Gastroesophageal sphincter (tissue), 3 donors: ENCODE measurements at regions not wholly inside any gene's neighbourhood (a gene's known extent, or its start where the extent isn't known, plus 50 kb on each side); places are given as distances from the start of the nearest gene placed in this dataset.

Experiments
- CTCF ChIP-seq, 4 experiments: fragments of 200-600 bp in 2 of 4; fragments of 450-650 bp in 2 of 4; sonication (generic) in 1 of 4; IDR thresholded peaks; one replicate each; pipeline ENCODE4 v1.5.1; 2017 to 2019; ENCODE audit warnings: antibody characterized with exemption in 4 of 4, mild to moderate bottlenecking in 2 of 4, moderate library complexity in 2 of 4
- POLR2A ChIP-seq, 2 donors: fragments of 450-650 bp; IDR thresholded peaks; one replicate each; pipeline ENCODE4 v1.6.1; 2017; ENCODE audit warnings: antibody characterized with exemption in 2 of 2, mild to moderate bottlenecking in 2 of 2, moderate library complexity in 1 of 2

GRCh38 chr6:137391061-137391814, 103.0 kb downstream of the OLIG3 start:
- TF ChIP-seq POLR2A (IDR thresholded peaks at IDR 0.05): no peak
- no peak for TF ChIP-seq CTCF (IDR thresholded peaks at IDR 0.05)
